GM12878 (cell line): ENCODE measurements at regions not wholly inside any gene's neighbourhood (a gene's known extent, or its start where the extent isn't known, plus 50 kb on each side); places are given as distances from the start of the nearest gene placed in this dataset.
A peak's percentile ranks its signal among the peaks of the same experiment; 100 is the strongest.

ENCODE experiments used
- EP300 ChIP-seq, 2 experiments: fragments of 150-350 bp in 1 of 2; IDR thresholded peaks; 2 replicates each; pipeline ENCODE4 v1.6.1; 2011 to 2012; ENCODE audit warnings: low read depth in 2 of 2, low read length in 2 of 2, borderline replicate concordance in 1 of 2, improper control_type of control experiment in 1 of 2, inconsistent platforms in 1 of 2; ENCODE audit not compliant: control insufficient read depth in 1 of 2
- HDGF ChIP-seq: fragments of 450-650 bp; IDR thresholded peaks from 2 replicates; pipeline ENCODE4 v1.6.1; 2016; ENCODE audit warnings: antibody characterized with exemption
- MEF2B ChIP-seq: fragments of 450-650 bp; IDR thresholded peaks from 2 replicates; pipeline ENCODE4 v1.6.1; 2018; ENCODE audit warnings: mild to moderate bottlenecking, moderate library complexity; ENCODE audit not compliant: partially characterized antibody, poor library complexity, severe bottlenecking
- MYC ChIP-seq: IDR thresholded peaks from 2 replicates; pipeline ENCODE4 v1.6.1; 2011; ENCODE audit warnings: mild to moderate bottlenecking, low read length, moderate library complexity, inconsistent platforms; ENCODE audit not compliant: insufficient read depth, insufficient replicate concordance, insufficient read length, severe bottlenecking
- NR2F1 ChIP-seq: fragments of 450-650 bp; conservative IDR thresholded peaks from 2 replicates; pipeline ENCODE4 v1.6.1; 2017; ENCODE audit warnings: mild to moderate bottlenecking
- PBX3 ChIP-seq: IDR thresholded peaks from 2 replicates; pipeline ENCODE4 v1.6.1; 2011; ENCODE audit warnings: mild to moderate bottlenecking, low read depth, low read length, moderate library complexity; ENCODE audit not compliant: insufficient replicate concordance
- POLR2AphosphoS2 ChIP-seq: IDR thresholded peaks from 2 replicates; pipeline ENCODE4 v1.6.1; 2011; ENCODE audit warnings: low read depth, mild to moderate bottlenecking, low read length, improper control_type of control experiment, moderate library complexity
- ZBTB40 ChIP-seq: fragments of 450-650 bp; IDR thresholded peaks from 2 replicates; pipeline ENCODE4 v1.6.1; 2016; ENCODE audit warnings: mild to moderate bottlenecking, moderate library complexity, borderline replicate concordance
- ZNF24 ChIP-seq: fragments of 450-650 bp; IDR thresholded peaks from 2 replicates; pipeline ENCODE4 v1.6.1; 2017; ENCODE audit warnings: antibody characterized with exemption, mild to moderate bottlenecking

GRCh38 chr6:41439524-41440418 is 104.4 kb downstream of the NCR2 start (continued):
- TF ChIP-seq POLR2AphosphoS2 (no peak), EP300 (IDR thresholded peaks at IDR 0.05; ENCODE audit: borderline replicate concordance in 1 of 2, control insufficient read depth in 1 of 2, low read depth in 2 of 2, low read length in 2 of 2) (peak; percentile 40 to 61; a peak in 2 of 4 replicates), HDGF (peak; percentile 58; the same call in 1 of the 2 replicates), MEF2B (peak; percentile 22), ZBTB40 (0 out of 2 replicates have a peak, but pooled peaks have one; percentile 50), PBX3 (no peak), ZNF24 (0 out of 2 replicates have a peak, but pooled peaks have one; percentile 20), MYC (no peak), NR2F1 (no peak)
